Left lung (tissue), 4 donors: ENCODE measurements at regions not wholly inside any gene's neighbourhood (a gene's known extent, or its start where the extent isn't known, plus 50 kb on each side); places are given as distances from the start of the nearest gene placed in this dataset.

Experiments used
- ATAC-seq: fragments of 200-7000 bp; cut with Tn5 transposase; one replicate; pipeline ENCODE4 v1.9.1; 2020; ENCODE audit warnings: moderate library complexity
- DNase-seq, 4 donors: peaks; one replicate each; pipeline ENCODE4 v3.0.0-alpha.2; 2013 to 2020
- H3K27ac ChIP-seq, 2 donors: fragments of 200-600 bp; sonication (generic) in 1 of 2; one replicate each; pipeline versions ENCODE4 v1.5.0 to v1.8.0; 2020 to 2021
- H3K27me3 ChIP-seq, 2 donors: fragments of 200-600 bp; sonication (generic) in 1 of 2; one replicate each; pipeline versions ENCODE4 v1.5.0 to v1.8.0; 2020 to 2021
- H3K36me3 ChIP-seq, 2 donors: fragments of 200-600 bp; sonication (generic) in 1 of 2; one replicate each; pipeline versions ENCODE4 v1.5.0 to v1.8.0; 2020 to 2021
- H3K4me1 ChIP-seq, 2 donors: fragments of 200-600 bp; one replicate each; pipeline ENCODE4 v1.8.0; 2021
- H3K4me3 ChIP-seq, 2 donors: fragments of 200-600 bp; sonication (generic) in 1 of 2; one replicate each; pipeline versions ENCODE4 v1.5.0 to v1.8.0; 2020 to 2021; ENCODE audit warnings: mild to moderate bottlenecking in 1 of 2
- H3K9me3 ChIP-seq, 2 donors: fragments of 200-600 bp; sonication (generic) in 1 of 2; one replicate each; pipeline versions ENCODE4 v1.5.0 to v1.8.0; 2020 to 2021
- CTCF ChIP-seq, 2 donors: fragments of 200-600 bp; sonication (generic) in 1 of 2; IDR thresholded peaks; one replicate each; pipeline versions ENCODE4 v1.5.0 to v1.8.0; 2021; ENCODE audit warnings: antibody characterized with exemption in 2 of 2
- intact Hi-C, 2 donors: fragments of 100-400 bp; cut with DNase I; formaldehyde crosslinking; loops; one replicate each; pipeline versions ENCODE4 v1.11.2 to v1.14.2; 2022
- donor health status: DM: no; HTN: yes; CAD: no.
- donor health status: DM: no; HTN: no; CAD: no.

- no peak for TF ChIP-seq CTCF (IDR thresholded peaks at IDR 0.05)
- DNase-seq (no peak), ATAC-seq (peak; percentile 76)
- Histone ChIP-seq H3K9me3 (peaks cover 0 to 10% of the 10 kb centered on the region in 2 donors), H3K27me3 (no peaks in the 10 kb centered on the region), H3K4me3 (no peak overlapping the region), H3K27ac (no peak overlapping the region), H3K4me1 (no peaks in the 10 kb centered on the region), H3K36me3 (no peaks in the 10 kb centered on the region)
- intact Hi-C loops, result no loop called here
Observed at GRCh38 chr3:152069871-152070270, 196.4 kb downstream of the SUCNR1 start.

- no peak for ATAC-seq
- H3K27ac ChIP-seq, result no peak overlapping the region
- peaks cover 0 to 10% of the 10 kb centered on the region in 2 donors for H3K9me3 ChIP-seq
- intact Hi-C loops, result no loop called here
- no peaks in the 10 kb centered on the region for H3K4me1 ChIP-seq
- H3K27me3 ChIP-seq, result no peaks in the 10 kb centered on the region
- no peak for DNase-seq
- H3K4me3 ChIP-seq, result no peak overlapping the region
- no peak for TF ChIP-seq CTCF (IDR thresholded peaks at IDR 0.05)
- H3K36me3 ChIP-seq, result no peaks in the 10 kb centered on the region
Observed at GRCh38 chr3:152071315-152071714, 197.4 kb upstream of the MBNL1 start.

GRCh38 chr3:152071924-152072323, 196.8 kb upstream of the MBNL1 start:
- Histone ChIP-seq H3K4me1 (no peaks in the 10 kb centered on the region), H3K9me3 (peaks cover 0 to 10% of the 10 kb centered on the region in 2 donors), H3K27me3 (no peaks in the 10 kb centered on the region), H3K4me3 (no peak overlapping the region), H3K36me3 (no peaks in the 10 kb centered on the region), H3K27ac (no peak overlapping the region)
- TF ChIP-seq CTCF (IDR thresholded peaks at IDR 0.05), result peak; percentile 35 to 66
- intact Hi-C loops, result no loop called here
- no peak for DNase-seq
- peak; percentile 82 for ATAC-seq

GRCh38 chr3:152073267-152073666, 195.5 kb upstream of the MBNL1 start:
- no peak for DNase-seq
- no peak overlapping the region for H3K27ac ChIP-seq
- no peaks in the 10 kb centered on the region for H3K36me3 ChIP-seq
- no peaks in the 10 kb centered on the region for H3K4me1 ChIP-seq
- no peak for TF ChIP-seq CTCF (IDR thresholded peaks at IDR 0.05)
- peaks cover 0 to 10% of the 10 kb centered on the region in 2 donors for H3K9me3 ChIP-seq
- intact Hi-C loops, result no loop called here
- no peaks in the 10 kb centered on the region for H3K27me3 ChIP-seq
- no peak for ATAC-seq
- H3K4me3 ChIP-seq, result no peak overlapping the region

GRCh38 chr3:152076148-152076547, 192.6 kb upstream of the MBNL1 start:
- ATAC-seq (peak; percentile 63), DNase-seq (no peak)
- no peaks in the 10 kb centered on the region for H3K36me3 ChIP-seq
- H3K9me3 ChIP-seq, result peaks cover 0 to 8% of the 10 kb centered on the region in 2 donors
- no peak overlapping the region for H3K4me3 ChIP-seq
- intact Hi-C loops, result no loop called here
- H3K4me1 ChIP-seq, result no peaks in the 10 kb centered on the region
- no peaks in the 10 kb centered on the region for H3K27me3 ChIP-seq
- H3K27ac ChIP-seq, result no peak overlapping the region
- no peak for TF ChIP-seq CTCF (IDR thresholded peaks at IDR 0.05)
